ENCODE measurements at regions not wholly inside any gene's neighbourhood (a gene's known extent, or its start where the extent isn't known, plus 50 kb on each side); places are given as distances from the start of the nearest gene placed in this dataset.

DNA sequence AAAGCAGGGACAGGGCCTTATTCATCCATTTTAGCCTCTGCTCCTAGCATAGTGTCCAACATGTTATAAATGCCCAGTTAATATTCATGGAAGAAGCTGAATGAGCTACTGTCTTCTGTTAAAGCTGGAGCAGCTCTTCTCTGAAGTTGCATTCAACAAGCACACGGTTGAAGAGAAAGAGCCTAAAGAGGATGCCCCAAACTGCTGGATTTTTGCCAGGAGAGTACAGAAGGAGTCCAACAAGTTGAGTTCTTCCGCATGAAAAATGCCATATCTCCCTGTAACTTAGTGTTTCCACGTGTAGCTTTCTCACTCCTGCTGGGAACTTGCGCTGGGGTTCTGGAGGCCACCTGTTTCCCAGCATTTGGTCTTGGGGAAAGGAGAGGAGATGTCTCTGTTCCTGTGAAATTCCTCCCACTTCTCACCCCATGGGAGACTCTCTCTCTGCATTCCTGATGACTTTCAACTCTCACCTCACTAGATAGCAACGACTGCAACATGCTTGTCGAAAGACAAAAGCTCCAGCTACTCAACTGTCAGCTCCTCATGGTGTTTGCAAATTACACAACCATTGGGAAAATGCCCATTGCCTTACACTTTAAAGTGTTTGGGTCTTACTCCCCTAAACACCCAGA is 122.8 kb downstream of the KIF4B start:
- TF ChIP-seq GATA2 (IDR thresholded peaks at IDR 0.05; ENCODE audit: low read depth, low read length) (no peak), GATA3 (IDR thresholded peaks at IDR 0.05; ENCODE audit: low read depth, low read length) (no peak)

Measured in SH-SY5Y (cell line).